Panc1 (cell line): ENCODE measurements at regions not wholly inside any gene's neighbourhood (a gene's known extent, or its start where the extent isn't known, plus 50 kb on each side); places are given as distances from the start of the nearest gene placed in this dataset.

ENCODE experiments used
- ATAC-seq: fragments of 200-7000 bp; cut with Tn5 transposase; 2 replicates; pipeline ENCODE4 v1.9.1; 2020; ENCODE audit warnings: mild to moderate bottlenecking, moderate library complexity
- BruUV-seq: library from RNA; stranded (reverse); fragments of 400-500 nt; replicated peaks from 2 replicates; lab custom pipeline; 2021; lab: Mats Ljungman, UMichigan
- CTCF ChIA-PET: fragments of 300-600 bp; sonication (Branson Sonifier 250); formaldehyde crosslinking; loops from one replicate; lab custom pipeline; 2022; ENCODE audit warnings: antibody characterized with exemption; lab: Charles Lee
- POLR2A ChIA-PET: fragments of 300-600 bp; sonication (Branson Sonifier 250); formaldehyde crosslinking; loops from one replicate; lab custom pipeline; 2022; ENCODE audit warnings: antibody characterized with exemption; lab: Charles Lee
- DNase-seq: peaks from one replicate; pipeline ENCODE4 v3.0.0-alpha.2; 2010; ENCODE audit warnings: low read depth, low spot score
- H3K27ac ChIP-seq: 2 replicates; pipeline ENCODE4 v1.5.1; 2011; ENCODE audit warnings: mild to moderate bottlenecking, low read length, inconsistent platforms
- H3K27me3 ChIP-seq: fragments of 200-500 bp; sonication (Bioruptor generic); 2 replicates; pipeline ENCODE4 v1.6.0; 2014; ENCODE audit warnings: low read length, inconsistent platforms; ENCODE audit not compliant: control insufficient read depth, insufficient read depth
- H3K36me3 ChIP-seq: fragments of 200-500 bp; sonication (Bioruptor generic); 2 replicates; pipeline ENCODE4 v1.5.1; 2014; ENCODE audit warnings: inconsistent platforms, mild to moderate bottlenecking, low read length, moderate library complexity; ENCODE audit not compliant: control insufficient read depth, insufficient read depth
- H3K4me1 ChIP-seq: 2 replicates; pipeline ENCODE4 v1.5.1; 2011; ENCODE audit warnings: inconsistent platforms, mild to moderate bottlenecking, low read length, moderate library complexity; ENCODE audit not compliant: control insufficient read depth, insufficient read depth
- H3K4me3 ChIP-seq, 2 experiments: 2 replicates each; pipeline ENCODE4 v1.5.1; 2011 to 2012; ENCODE audit warnings: low read depth in 2 of 2, low read length in 2 of 2, mild to moderate bottlenecking in 2 of 2, inconsistent platforms in 1 of 2, moderate library complexity in 1 of 2
- H3K9me3 ChIP-seq: fragments of 200-500 bp; sonication (Bioruptor generic); 2 replicates; pipeline ENCODE4 v1.5.1; 2014; ENCODE audit warnings: low read depth, mild to moderate bottlenecking, inconsistent platforms, low read length, moderate library complexity; ENCODE audit not compliant: control insufficient read depth, insufficient read depth
- POLR2AphosphoS5 ChIP-seq: IDR thresholded peaks from 2 replicates; pipeline ENCODE4 v1.6.1; 2012; ENCODE audit warnings: mild to moderate bottlenecking, low read depth, low read length, moderate library complexity
- SIN3A ChIP-seq: IDR thresholded peaks from 2 replicates; pipeline ENCODE4 v1.6.1; 2012; ENCODE audit warnings: low read depth, mild to moderate bottlenecking, low read length, moderate library complexity, borderline replicate concordance; ENCODE audit not compliant: insufficient read depth
- TCF7L2 ChIP-seq: IDR thresholded peaks from 2 replicates; pipeline ENCODE4 v1.6.1; 2011; ENCODE audit warnings: mild to moderate bottlenecking, low read depth, low read length, inconsistent platforms
- in situ Hi-C: cut with HindIII; loops from 2 replicates; pipeline ENCODE4 v1.10.0; 2016; ENCODE audit warnings: low sequenced_read_pairs, low pct_unique_long_range_greater_than_20kb
- intact Hi-C: fragments of 100-400 bp; cut with micrococcal nuclease; formaldehyde crosslinking; loops from one replicate; pipeline ENCODE4 v1.10.0; 2022; ENCODE audit not compliant: unreplicated experiment
- TF ChIP-seq, protein P1 (sequence below): fragments of 450-650 bp; IDR thresholded peaks from 2 replicates; pipeline ENCODE4 v1.5.1; 2017; ENCODE audit warnings: mild to moderate bottlenecking
- TF ChIP-seq, protein P2 (sequence below), 2 experiments: IDR thresholded peaks; 2 replicates each; pipeline ENCODE4 v1.6.1; 2011 to 2012; ENCODE audit warnings: low read depth in 2 of 2, control low read depth in 1 of 2, low read length in 1 of 2, mild to moderate bottlenecking in 1 of 2, moderate library complexity in 1 of 2; ENCODE audit not compliant: insufficient read depth in 1 of 2

GRCh38 chr1:116185161-116185701 lies 74.0 kb downstream of the MAB21L3 start:
- in situ Hi-C loops: no loop called here
- no peaks in the 10 kb centered on the region for H3K36me3 ChIP-seq
- POLR2A ChIA-PET: no interaction called here

GRCh38 chr1:116189481-116189880 lies 78.3 kb downstream of the MAB21L3 start:
- Histone ChIP-seq H3K4me3 (no peak overlapping the region), H3K27ac (no peak overlapping the region), H3K9me3 (no peaks in the 10 kb centered on the region), H3K27me3 (no peaks in the 10 kb centered on the region), H3K36me3 (no peaks in the 10 kb centered on the region), H3K4me1 (no peaks in the 10 kb centered on the region)
- ATAC-seq: no peak
- no peak for DNase-seq
- intact Hi-C loops (no loop called here), in situ Hi-C loops (no loop called here)
- POLR2A ChIA-PET: no interaction called here
- CTCF ChIA-PET: no interaction called here
- BruUV-seq: no TSS peak
- TF ChIP-seq, protein P1, sequence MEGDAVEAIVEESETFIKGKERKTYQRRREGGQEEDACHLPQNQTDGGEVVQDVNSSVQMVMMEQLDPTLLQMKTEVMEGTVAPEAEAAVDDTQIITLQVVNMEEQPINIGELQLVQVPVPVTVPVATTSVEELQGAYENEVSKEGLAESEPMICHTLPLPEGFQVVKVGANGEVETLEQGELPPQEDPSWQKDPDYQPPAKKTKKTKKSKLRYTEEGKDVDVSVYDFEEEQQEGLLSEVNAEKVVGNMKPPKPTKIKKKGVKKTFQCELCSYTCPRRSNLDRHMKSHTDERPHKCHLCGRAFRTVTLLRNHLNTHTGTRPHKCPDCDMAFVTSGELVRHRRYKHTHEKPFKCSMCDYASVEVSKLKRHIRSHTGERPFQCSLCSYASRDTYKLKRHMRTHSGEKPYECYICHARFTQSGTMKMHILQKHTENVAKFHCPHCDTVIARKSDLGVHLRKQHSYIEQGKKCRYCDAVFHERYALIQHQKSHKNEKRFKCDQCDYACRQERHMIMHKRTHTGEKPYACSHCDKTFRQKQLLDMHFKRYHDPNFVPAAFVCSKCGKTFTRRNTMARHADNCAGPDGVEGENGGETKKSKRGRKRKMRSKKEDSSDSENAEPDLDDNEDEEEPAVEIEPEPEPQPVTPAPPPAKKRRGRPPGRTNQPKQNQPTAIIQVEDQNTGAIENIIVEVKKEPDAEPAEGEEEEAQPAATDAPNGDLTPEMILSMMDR: no peak
- TF ChIP-seq SIN3A (no peak), POLR2AphosphoS5 (no peak), TCF7L2 (no peak)
- TF ChIP-seq, protein P2, sequence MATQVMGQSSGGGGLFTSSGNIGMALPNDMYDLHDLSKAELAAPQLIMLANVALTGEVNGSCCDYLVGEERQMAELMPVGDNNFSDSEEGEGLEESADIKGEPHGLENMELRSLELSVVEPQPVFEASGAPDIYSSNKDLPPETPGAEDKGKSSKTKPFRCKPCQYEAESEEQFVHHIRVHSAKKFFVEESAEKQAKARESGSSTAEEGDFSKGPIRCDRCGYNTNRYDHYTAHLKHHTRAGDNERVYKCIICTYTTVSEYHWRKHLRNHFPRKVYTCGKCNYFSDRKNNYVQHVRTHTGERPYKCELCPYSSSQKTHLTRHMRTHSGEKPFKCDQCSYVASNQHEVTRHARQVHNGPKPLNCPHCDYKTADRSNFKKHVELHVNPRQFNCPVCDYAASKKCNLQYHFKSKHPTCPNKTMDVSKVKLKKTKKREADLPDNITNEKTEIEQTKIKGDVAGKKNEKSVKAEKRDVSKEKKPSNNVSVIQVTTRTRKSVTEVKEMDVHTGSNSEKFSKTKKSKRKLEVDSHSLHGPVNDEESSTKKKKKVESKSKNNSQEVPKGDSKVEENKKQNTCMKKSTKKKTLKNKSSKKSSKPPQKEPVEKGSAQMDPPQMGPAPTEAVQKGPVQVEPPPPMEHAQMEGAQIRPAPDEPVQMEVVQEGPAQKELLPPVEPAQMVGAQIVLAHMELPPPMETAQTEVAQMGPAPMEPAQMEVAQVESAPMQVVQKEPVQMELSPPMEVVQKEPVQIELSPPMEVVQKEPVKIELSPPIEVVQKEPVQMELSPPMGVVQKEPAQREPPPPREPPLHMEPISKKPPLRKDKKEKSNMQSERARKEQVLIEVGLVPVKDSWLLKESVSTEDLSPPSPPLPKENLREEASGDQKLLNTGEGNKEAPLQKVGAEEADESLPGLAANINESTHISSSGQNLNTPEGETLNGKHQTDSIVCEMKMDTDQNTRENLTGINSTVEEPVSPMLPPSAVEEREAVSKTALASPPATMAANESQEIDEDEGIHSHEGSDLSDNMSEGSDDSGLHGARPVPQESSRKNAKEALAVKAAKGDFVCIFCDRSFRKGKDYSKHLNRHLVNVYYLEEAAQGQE (IDR thresholded peaks at IDR 0.05; ENCODE audit: insufficient read depth in 1 of 2, low read depth in 2 of 2, low read length in 1 of 2): no peak

More at GRCh38 chr1:116185161-116185701, 74.0 kb downstream of the MAB21L3 start:
- ATAC-seq: no peak
- Histone ChIP-seq H3K4me1 (no peaks in the 10 kb centered on the region), H3K27me3 (no peaks in the 10 kb centered on the region; the same call in 1 of the 2 replicates), H3K4me3 (no peak overlapping the region), H3K27ac (no peak overlapping the region), H3K9me3 (no peaks in the 10 kb centered on the region)
- no TSS peak for BruUV-seq
- intact Hi-C loops: no loop called here
- CTCF ChIA-PET: no interaction called here
- TF ChIP-seq TCF7L2: no peak
- DNase-seq: no peak

DNA sequence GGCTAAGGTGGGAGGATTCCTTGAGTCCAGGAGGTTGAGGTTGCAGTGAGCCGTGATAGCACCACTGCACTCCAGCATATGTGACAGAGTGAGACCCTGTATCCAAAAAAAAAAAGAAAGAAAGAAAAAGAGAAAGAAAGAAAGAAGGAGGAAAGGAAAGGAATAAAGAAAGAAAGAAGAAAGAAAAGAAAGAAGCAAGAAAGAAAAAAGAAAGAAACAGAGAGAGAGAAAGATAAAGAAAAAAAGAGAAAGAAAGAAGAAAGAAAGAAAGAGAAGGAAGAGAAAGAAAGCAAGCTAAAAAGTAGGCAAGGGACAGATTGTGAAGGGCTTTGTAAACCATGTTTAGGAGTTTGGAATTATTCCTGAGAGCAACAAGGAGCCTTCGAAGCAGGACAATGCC lies 80.1 kb downstream of the MAB21L3 start:
- intact Hi-C loops (no loop called here), in situ Hi-C loops (no loop called here)
- Histone ChIP-seq H3K27ac (no peak overlapping the region), H3K36me3 (no peaks in the 10 kb centered on the region), H3K4me3 (no peak overlapping the region), H3K4me1 (no peaks in the 10 kb centered on the region), H3K27me3 (no peaks in the 10 kb centered on the region), H3K9me3 (no peaks in the 10 kb centered on the region)
- POLR2A ChIA-PET: no interaction called here
- ATAC-seq (no peak), DNase-seq (no peak)
- no TSS peak for BruUV-seq
- TF ChIP-seq, protein P2 (IDR thresholded peaks at IDR 0.05; ENCODE audit: insufficient read depth in 1 of 2, low read depth in 2 of 2, low read length in 1 of 2): no peak
- CTCF ChIA-PET: no interaction called here
